Tongue (tissue), 1 donor: ENCODE measurements at regions not wholly inside any gene's neighbourhood (a gene's known extent, or its start where the extent isn't known, plus 50 kb on each side); places are given as distances from the start of the nearest gene placed in this dataset.
"Not testable (repeated sequence)": the region's sequence is repeated elsewhere in the genome, so short reads cannot be mapped to it uniquely, and the experiment has no call there.

Experiments
- DNase-seq: peaks from one replicate; pipeline ENCODE4 v3.0.0-alpha.2; 2015

GRCh38 chr17:19470530-19471261 lies 59.7 kb downstream of the RNF112 start:
- peak; percentile 84 for DNase-seq

DNA sequence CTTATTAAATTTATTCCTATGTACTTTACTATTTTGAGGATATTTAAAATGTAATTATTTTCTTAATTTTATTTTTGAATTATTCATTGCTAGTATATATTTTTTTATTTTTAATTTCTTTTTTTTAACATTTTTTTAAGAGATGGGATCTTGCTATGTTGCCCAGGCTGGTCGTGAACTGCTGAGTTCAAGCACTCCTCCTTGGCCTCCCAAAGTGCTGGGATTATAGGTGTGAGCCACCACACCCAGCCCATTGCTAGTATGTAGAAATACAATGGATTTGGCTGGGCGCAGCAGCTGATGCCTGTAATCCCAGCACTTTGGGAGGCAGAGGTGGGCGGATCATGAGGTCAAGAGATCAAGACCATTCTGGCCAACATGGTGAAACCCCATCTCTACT lies 59.2 kb upstream of the SLC47A1 start:
- not testable (repeated sequence) for DNase-seq

DNA sequence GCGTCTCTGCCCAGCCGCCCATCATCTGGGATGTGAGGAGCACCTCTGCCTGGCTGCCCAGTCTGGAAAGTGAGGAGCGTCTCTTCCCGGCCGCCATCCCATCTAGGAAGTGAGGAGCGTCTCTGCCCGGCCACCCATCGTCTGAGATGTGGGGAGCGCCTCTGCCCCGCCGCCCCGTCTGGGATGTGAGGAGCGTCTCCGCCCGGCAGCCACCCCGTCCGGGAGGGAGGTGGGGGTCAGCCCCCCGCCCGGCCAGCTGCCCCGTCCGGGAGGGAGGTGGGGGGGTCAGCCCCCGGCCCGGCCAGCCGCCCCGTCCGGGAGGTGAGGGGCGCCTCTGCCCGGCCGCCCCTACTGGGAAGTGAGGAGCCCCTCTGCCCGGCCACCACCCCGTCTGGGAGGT lies 57.9 kb upstream of the SLC47A1 start:
- DNase-seq = not testable (repeated sequence)

DNA sequence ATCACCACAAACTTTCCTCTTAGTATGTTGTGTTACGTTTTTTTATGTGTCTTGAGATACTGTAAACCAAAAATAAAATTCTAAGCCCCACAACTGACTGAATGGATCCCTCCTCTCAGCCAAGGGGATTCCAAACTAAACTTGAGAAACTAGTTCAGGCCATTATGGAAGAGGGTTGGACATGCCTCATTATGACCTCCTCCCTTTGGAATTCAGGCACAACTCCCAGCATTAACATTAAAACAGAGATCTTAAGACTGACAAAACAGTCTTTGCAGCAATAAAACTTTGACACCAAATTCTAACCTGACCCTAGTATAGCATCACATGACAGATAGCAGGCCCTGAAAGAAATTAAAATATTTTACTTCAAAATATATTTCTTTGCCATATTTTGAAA lies 51.1 kb upstream of the SLC47A1 start:
- DNase-seq = peak; percentile 69
